Trophoblast cell (in vitro differentiated cells and primary cell): ENCODE measurements at regions not wholly inside any gene's neighbourhood (a gene's known extent, or its start where the extent isn't known, plus 50 kb on each side); places are given as distances from the start of the nearest gene placed in this dataset.
"Not testable (repeated sequence)": the region's sequence is repeated elsewhere in the genome, so short reads cannot be mapped to it uniquely, and the experiment has no call there.

Experiments
- DNase-seq, 2 donors: peaks; one replicate each; pipeline ENCODE4 v3.0.0-alpha.2; 2016
- H2AFZ ChIP-seq: 2 replicates; pipeline ENCODE4 v1.6.1; 2013; ENCODE audit warnings: low read length, moderate library complexity, mild to moderate bottlenecking; ENCODE audit not compliant: insufficient read depth, poor library complexity
- H2AK5ac ChIP-seq: 2 replicates; pipeline ENCODE4 v1.6.1; 2013; ENCODE audit warnings: mild to moderate bottlenecking, low read length
- H2BK120ac ChIP-seq: 2 replicates; pipeline ENCODE4 v1.6.1; 2013; ENCODE audit warnings: low read length, mild to moderate bottlenecking, moderate library complexity; ENCODE audit not compliant: insufficient read depth, poor library complexity
- H2BK12ac ChIP-seq: 2 replicates; pipeline ENCODE4 v1.6.1; 2013; ENCODE audit warnings: mild to moderate bottlenecking, low read length, moderate library complexity
- H2BK5ac ChIP-seq: 2 replicates; pipeline ENCODE4 v1.6.1; 2013; ENCODE audit warnings: low read length, low read depth, moderate library complexity, mild to moderate bottlenecking; ENCODE audit not compliant: poor library complexity
- H3K14ac ChIP-seq: 2 replicates; pipeline ENCODE4 v1.6.1; 2013; ENCODE audit warnings: mild to moderate bottlenecking, low read length
- H3K18ac ChIP-seq: 2 replicates; pipeline ENCODE4 v1.6.1; 2013; ENCODE audit warnings: mild to moderate bottlenecking, low read length
- H3K23ac ChIP-seq: 2 replicates; pipeline ENCODE4 v1.6.1; 2013; ENCODE audit warnings: low read length
- H3K27ac ChIP-seq: 2 replicates; pipeline ENCODE4 v1.5.1; 2013; ENCODE audit warnings: low read depth, mild to moderate bottlenecking, inconsistent platforms, low read length, moderate library complexity
- H3K27me3 ChIP-seq: 2 replicates; pipeline ENCODE4 v1.6.1; 2013; ENCODE audit warnings: inconsistent platforms, mild to moderate bottlenecking, low read length, moderate library complexity; ENCODE audit not compliant: insufficient read depth
- H3K36me3 ChIP-seq, 2 experiments: 1 replicate in 1 of 2; 2 replicates in 1 of 2; pipeline ENCODE4 v1.6.1; 2013; ENCODE audit warnings: low read length in 2 of 2, mild to moderate bottlenecking in 2 of 2, moderate library complexity in 1 of 2; ENCODE audit not compliant: insufficient read depth in 2 of 2, control insufficient read depth in 1 of 2
- H3K4ac ChIP-seq: 2 replicates; pipeline ENCODE4 v1.6.1; 2013; ENCODE audit warnings: low read depth, mild to moderate bottlenecking, low read length, moderate library complexity
- H3K4me1 ChIP-seq, 2 experiments: 1 replicate in 1 of 2; 2 replicates in 1 of 2; pipeline ENCODE4 v1.6.1; 2013; ENCODE audit warnings: low read length in 2 of 2, mild to moderate bottlenecking in 2 of 2, moderate library complexity in 1 of 2; ENCODE audit not compliant: insufficient read depth in 2 of 2, control insufficient read depth in 1 of 2
- H3K4me2 ChIP-seq: 2 replicates; pipeline ENCODE4 v1.6.1; 2013; ENCODE audit warnings: inconsistent platforms, mild to moderate bottlenecking, low read length, moderate library complexity
- H3K4me3 ChIP-seq: 2 replicates; pipeline ENCODE4 v1.5.1; 2013; ENCODE audit warnings: mild to moderate bottlenecking, low read depth, low read length, inconsistent platforms
- H3K79me1 ChIP-seq: one replicate; pipeline ENCODE4 v1.6.1; 2013; ENCODE audit warnings: low read length
- H3K79me2 ChIP-seq: 2 replicates; pipeline ENCODE4 v1.6.1; 2013; ENCODE audit warnings: low read length, mild to moderate bottlenecking; ENCODE audit not compliant: control insufficient read depth, insufficient read depth, poor library complexity
- H3K9ac ChIP-seq: 2 replicates; pipeline ENCODE4 v1.6.1; 2013; ENCODE audit warnings: mild to moderate bottlenecking, low read length
- H3K9me3 ChIP-seq: 2 replicates; pipeline ENCODE4 v1.6.1; 2013; ENCODE audit warnings: low read depth, mild to moderate bottlenecking, control low read depth, inconsistent platforms, low read length; ENCODE audit not compliant: insufficient read depth
- H4K12ac ChIP-seq: 2 replicates; pipeline ENCODE4 v1.6.1; 2013; ENCODE audit warnings: low read depth, mild to moderate bottlenecking, low read length, moderate library complexity
- H4K8ac ChIP-seq: 2 replicates; pipeline ENCODE4 v1.6.1; 2013; ENCODE audit warnings: low read depth, mild to moderate bottlenecking, low read length, moderate library complexity
- H4K91ac ChIP-seq: one replicate; pipeline ENCODE4 v1.6.1; 2013; ENCODE audit warnings: low read depth, mild to moderate bottlenecking, low read length, moderate library complexity
- WGBS: extraction: QIAGEN DNeasy Blood & Tissue Kit; methylation state at CpG from one replicate; pipeline ENCODE4 v1.1.7; 2013; ENCODE audit warnings: missing lambda C conversion rate; ENCODE audit not compliant: insufficient read length, insufficient coverage; ENCODE audit errors: extremely low coverage; 5-methylcytosine and 5-hydroxymethylcytosine counted together

- not testable (repeated sequence) for H3K9ac ChIP-seq, H3K79me1 ChIP-seq, H3K79me2 ChIP-seq, H4K91ac ChIP-seq, H2AFZ ChIP-seq, H2BK120ac ChIP-seq, DNase-seq, H3K4me3 ChIP-seq, H3K4ac ChIP-seq, H2BK5ac ChIP-seq, H3K23ac ChIP-seq, H4K8ac ChIP-seq, H3K14ac ChIP-seq, H3K18ac ChIP-seq, H3K27ac ChIP-seq, H3K4me2 ChIP-seq, H3K36me3 ChIP-seq, H3K4me1 ChIP-seq, H2AK5ac ChIP-seq, H4K12ac ChIP-seq, H3K27me3 ChIP-seq, H2BK12ac ChIP-seq
- no CpG with 5 or more reads among the region's 7 CpGs for WGBS
- H3K9me3 ChIP-seq: peaks cover 45% of the 10 kb centered on the region
These were observed 3916.1 kb upstream of the OR11H1 start for GRCh38 chr22:11611876-11612275.

- WGBS: no CpG with 5 or more reads among the region's 27 CpGs
These were observed 3914.7 kb upstream of the OR11H1 start for GRCh38 chr22:11613081-11613897.

GRCh38 chr22:11613898-11614755, 3913.9 kb upstream of the OR11H1 start:
- no peaks in the 10 kb centered on the region for H3K36me3 ChIP-seq
- H3K4me2 ChIP-seq: no peak overlapping the region
- no peaks in the 10 kb centered on the region for H3K79me1 ChIP-seq
- H4K12ac ChIP-seq: no peak overlapping the region
- no peaks in the 10 kb centered on the region for H3K4me1 ChIP-seq
- no peak overlapping the region for H3K27ac ChIP-seq
- no peak overlapping the region for H4K91ac ChIP-seq
- no peak overlapping the region for H3K4ac ChIP-seq
- H3K18ac ChIP-seq: no peak overlapping the region
- H3K9ac ChIP-seq: no peak overlapping the region
- no peak overlapping the region for H2AK5ac ChIP-seq
- peaks cover 52% of the 10 kb centered on the region for H3K9me3 ChIP-seq
- no peak overlapping the region for H2BK5ac ChIP-seq
- no peak for DNase-seq
- no peaks in the 10 kb centered on the region for H3K79me2 ChIP-seq
- H2BK12ac ChIP-seq: no peak overlapping the region
- no peak overlapping the region for H2AFZ ChIP-seq
- WGBS: 100% methylated on average over 2 of the region's 26 CpGs
- H3K4me3 ChIP-seq: no peak overlapping the region
- H4K8ac ChIP-seq: no peak overlapping the region
- H3K23ac ChIP-seq: no peak overlapping the region
- H3K14ac ChIP-seq: no peak overlapping the region
- no peaks in the 10 kb centered on the region for H3K27me3 ChIP-seq
- no peak overlapping the region for H2BK120ac ChIP-seq

More at GRCh38 chr22:11613081-11613897, 3914.7 kb upstream of the OR11H1 start:
- not testable (repeated sequence) for H3K4me3 ChIP-seq, H4K12ac ChIP-seq, H4K91ac ChIP-seq, H3K27me3 ChIP-seq, H3K79me1 ChIP-seq, H2AK5ac ChIP-seq, H3K4ac ChIP-seq, H3K18ac ChIP-seq, H4K8ac ChIP-seq, H3K36me3 ChIP-seq, H2BK120ac ChIP-seq, H2BK5ac ChIP-seq, H3K27ac ChIP-seq, H3K23ac ChIP-seq, H2BK12ac ChIP-seq, H2AFZ ChIP-seq, H3K14ac ChIP-seq, DNase-seq, H3K79me2 ChIP-seq, H3K4me1 ChIP-seq, H3K4me2 ChIP-seq, H3K9ac ChIP-seq
- peaks cover 50% of the 10 kb centered on the region for H3K9me3 ChIP-seq

GRCh38 chr22:11614798-11615433, 3913.1 kb upstream of the OR11H1 start:
- no CpG with 5 or more reads among the region's 20 CpGs for WGBS

More at GRCh38 chr22:11614798-11615433, 3913.1 kb upstream of the OR11H1 start:
- not testable (repeated sequence) for H4K91ac ChIP-seq, H3K4me1 ChIP-seq, H3K27me3 ChIP-seq, H3K27ac ChIP-seq, H3K4me3 ChIP-seq, H3K4ac ChIP-seq, H3K79me2 ChIP-seq, H3K9ac ChIP-seq, H4K12ac ChIP-seq, H3K14ac ChIP-seq, H3K36me3 ChIP-seq, H2BK12ac ChIP-seq, DNase-seq, H3K4me2 ChIP-seq, H2BK120ac ChIP-seq, H2BK5ac ChIP-seq, H3K79me1 ChIP-seq, H2AFZ ChIP-seq, H3K18ac ChIP-seq, H4K8ac ChIP-seq, H2AK5ac ChIP-seq, H3K23ac ChIP-seq
- peaks cover 52% of the 10 kb centered on the region for H3K9me3 ChIP-seq
